MG63 (cell line): ENCODE measurements at regions not wholly inside any gene's neighbourhood (a gene's known extent, or its start where the extent isn't known, plus 50 kb on each side); places are given as distances from the start of the nearest gene placed in this dataset.
"Not testable (repeated sequence)": the region's sequence is repeated elsewhere in the genome, so short reads cannot be mapped to it uniquely, and the experiment has no call there.

Experiments
- DNase-seq: peaks from one replicate; pipeline ENCODE4 v3.0.0-alpha.2; 2020
- H3K27me3 ChIP-seq: fragments of 250-450 bp; sonication (Bioruptor Pico); 2 replicates; pipeline ENCODE4 v1.5.1; 2020; ENCODE audit warnings: mild to moderate bottlenecking, moderate library complexity
- H3K36me3 ChIP-seq: fragments of 250-450 bp; sonication (Bioruptor Pico); 2 replicates; pipeline ENCODE4 v1.5.1; 2020; ENCODE audit warnings: mild to moderate bottlenecking, moderate library complexity
- H3K4me3 ChIP-seq: fragments of 250-450 bp; sonication (Bioruptor Pico); 2 replicates; pipeline ENCODE4 v1.5.1; 2020; ENCODE audit warnings: mild to moderate bottlenecking, moderate library complexity
- H3K9me3 ChIP-seq: fragments of 250-450 bp; sonication (Bioruptor Pico); 2 replicates; pipeline ENCODE4 v1.5.1; 2020; ENCODE audit warnings: mild to moderate bottlenecking, moderate library complexity

DNA sequence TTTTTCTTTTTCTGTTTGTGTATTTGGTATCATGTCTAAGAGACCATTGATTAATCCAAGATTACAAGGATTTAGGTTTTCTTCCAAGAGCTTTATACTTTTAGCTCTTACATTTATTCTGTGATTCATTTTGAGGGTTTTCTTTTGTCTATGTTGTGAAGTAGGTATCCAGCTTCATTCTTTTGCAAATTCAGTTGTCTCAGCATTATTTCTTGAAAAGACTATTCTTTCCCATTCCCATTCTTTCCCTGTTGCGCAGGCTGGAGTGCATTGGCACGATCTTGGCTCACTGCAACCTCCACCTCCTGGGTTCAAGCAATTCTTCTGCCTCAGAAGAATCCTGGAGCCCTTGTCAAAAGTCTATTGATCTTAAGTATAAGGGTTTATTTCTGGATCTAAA is 164.9 kb downstream of the NAA11 start:
- H3K9me3 ChIP-seq: no peaks in the 10 kb centered on the region
- no peaks in the 10 kb centered on the region for H3K27me3 ChIP-seq
- no peaks in the 10 kb centered on the region for H3K36me3 ChIP-seq
- no peak for DNase-seq
- no peak overlapping the region for H3K4me3 ChIP-seq

DNA sequence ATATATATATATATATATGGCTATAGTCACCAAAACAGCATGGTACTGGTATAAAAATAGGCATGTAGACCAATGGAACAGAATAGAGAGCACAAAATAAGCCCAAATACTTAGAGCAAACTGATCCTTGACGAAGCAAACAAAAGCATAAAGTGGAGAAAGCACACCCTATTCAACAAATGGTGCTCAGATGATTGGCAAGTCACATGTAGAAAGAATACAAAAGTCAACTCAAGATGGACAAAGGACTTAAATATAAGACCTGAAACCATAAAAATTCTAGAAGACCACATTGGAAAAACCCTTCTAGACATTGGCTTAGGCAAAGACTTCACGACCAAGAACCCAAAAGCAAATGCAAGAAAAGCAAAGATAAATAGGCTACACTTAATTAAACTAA is 167.2 kb downstream of the NAA11 start:
- not testable (repeated sequence) for DNase-seq, H3K27me3 ChIP-seq, H3K4me3 ChIP-seq, H3K36me3 ChIP-seq, H3K9me3 ChIP-seq

DNA sequence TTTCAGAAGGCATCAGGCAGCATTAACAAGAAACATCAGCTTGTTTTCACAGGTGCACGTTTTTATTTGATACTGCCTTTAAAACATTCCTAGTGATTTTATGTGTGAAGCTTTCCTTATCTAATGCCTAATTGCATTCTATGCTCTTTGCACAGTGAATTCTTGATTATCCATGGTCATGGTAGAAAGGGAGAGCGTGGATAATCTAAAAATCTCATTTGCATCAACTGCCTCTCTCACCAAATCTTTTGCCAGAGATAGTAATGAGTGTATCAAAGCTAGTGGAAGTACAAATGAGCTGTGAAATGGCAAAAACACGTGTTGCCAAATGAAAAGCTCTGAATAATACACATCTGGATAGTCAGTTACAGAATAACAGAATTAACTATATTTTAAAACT is 170.5 kb downstream of the NAA11 start:
- H3K4me3 ChIP-seq: no peak overlapping the region
- H3K27me3 ChIP-seq: no peaks in the 10 kb centered on the region
- DNase-seq: no peak
- no peaks in the 10 kb centered on the region for H3K9me3 ChIP-seq
- no peaks in the 10 kb centered on the region for H3K36me3 ChIP-seq

DNA sequence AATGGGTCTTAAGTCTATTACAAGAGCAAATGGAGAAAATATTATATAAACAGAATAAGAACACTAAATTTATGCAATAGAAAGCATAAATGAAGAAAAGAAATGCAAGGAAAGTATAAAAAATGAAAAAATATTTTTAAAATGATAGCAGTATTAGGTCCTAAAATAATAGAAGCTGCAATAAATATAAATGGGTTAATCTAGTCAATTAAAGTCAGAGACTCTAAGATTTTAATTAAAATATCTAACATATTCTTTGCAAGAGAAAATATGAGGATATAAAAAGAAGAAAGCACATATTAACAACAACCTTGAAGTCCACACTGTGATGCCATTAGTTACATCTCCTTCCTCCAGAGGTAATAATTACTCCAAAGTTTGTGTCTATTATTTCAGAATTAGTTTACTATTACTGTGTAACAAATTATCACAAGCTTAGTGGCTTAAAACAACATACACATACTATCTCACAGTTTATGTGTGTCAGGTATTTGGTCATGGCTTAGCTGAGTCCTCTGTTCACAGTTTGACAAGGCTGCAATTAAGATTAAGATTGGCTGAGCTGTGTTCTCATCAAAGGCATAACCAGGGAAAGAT is 174.9 kb downstream of the NAA11 start:
- no peak for DNase-seq
- Histone ChIP-seq H3K27me3 (no peaks in the 10 kb centered on the region), H3K36me3 (no peaks in the 10 kb centered on the region), H3K4me3 (no peak overlapping the region), H3K9me3 (no peaks in the 10 kb centered on the region)

DNA sequence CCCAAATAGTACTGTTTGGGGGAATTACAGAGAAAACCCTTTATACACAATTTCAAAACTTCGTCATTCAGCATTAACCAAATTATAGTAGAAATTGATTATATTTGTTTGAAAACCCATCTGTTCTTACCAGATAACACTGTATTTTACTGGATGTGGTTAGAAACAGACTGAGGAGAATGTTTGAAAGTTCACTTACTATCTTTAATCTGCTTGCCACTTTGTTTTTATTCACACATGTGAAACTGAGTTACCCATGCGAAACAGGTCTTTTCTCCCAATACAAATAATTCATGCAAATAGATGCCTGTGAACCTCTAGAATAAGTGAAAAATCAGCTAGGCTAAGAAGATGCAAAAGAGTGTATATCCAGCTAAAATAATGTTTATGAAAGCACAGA is 177.5 kb downstream of the NAA11 start:
- no peaks in the 10 kb centered on the region for H3K36me3 ChIP-seq
- no peak for DNase-seq
- no peaks in the 10 kb centered on the region for H3K27me3 ChIP-seq
- no peaks in the 10 kb centered on the region for H3K9me3 ChIP-seq
- H3K4me3 ChIP-seq: no peak overlapping the region

DNA sequence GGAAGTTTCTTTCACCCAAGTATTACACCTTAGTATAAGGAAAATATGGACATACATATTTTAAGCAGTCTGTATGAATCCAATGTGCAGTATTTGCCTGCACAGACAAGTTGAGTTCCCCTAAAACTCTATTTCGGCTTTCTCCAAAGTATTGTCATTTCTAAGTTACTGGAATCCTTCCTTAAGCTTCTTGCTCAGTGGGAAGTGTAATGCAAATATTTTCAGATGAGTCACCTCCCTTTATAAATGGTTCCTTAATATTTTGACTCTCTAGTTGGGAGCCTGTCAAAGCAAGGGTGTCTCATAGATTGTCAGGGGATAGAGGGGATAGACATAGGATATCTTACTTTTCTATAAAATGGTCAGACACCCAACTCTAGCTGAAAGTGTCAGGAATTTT is 178.6 kb downstream of the NAA11 start:
- no peaks in the 10 kb centered on the region for H3K9me3 ChIP-seq
- no peaks in the 10 kb centered on the region for H3K27me3 ChIP-seq
- no peak for DNase-seq
- H3K4me3 ChIP-seq: no peak overlapping the region
- no peaks in the 10 kb centered on the region for H3K36me3 ChIP-seq

DNA sequence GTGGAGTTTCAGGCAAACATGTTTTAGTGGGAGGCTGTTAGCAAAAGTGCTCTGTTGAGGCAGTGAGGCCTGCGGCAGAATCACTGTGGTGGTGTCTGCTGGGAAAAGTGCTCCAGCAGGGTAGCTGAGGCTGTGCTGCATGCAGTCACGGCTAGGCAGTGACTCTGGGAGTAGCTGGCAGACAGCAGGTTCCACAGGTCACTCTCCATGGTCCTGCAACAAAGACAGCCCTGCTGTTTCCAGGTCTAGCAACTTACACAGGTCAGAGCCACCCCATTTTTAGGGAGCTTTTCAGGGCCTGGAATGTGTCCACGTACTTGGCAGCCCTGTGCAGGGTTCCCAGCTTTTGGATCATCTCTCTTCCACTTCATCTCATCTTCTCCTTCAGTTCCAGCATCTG is 184.3 kb downstream of the NAA11 start:
- Histone ChIP-seq H3K4me3 (no peak overlapping the region), H3K27me3 (no peaks in the 10 kb centered on the region)
- DNase-seq: no peak

DNA sequence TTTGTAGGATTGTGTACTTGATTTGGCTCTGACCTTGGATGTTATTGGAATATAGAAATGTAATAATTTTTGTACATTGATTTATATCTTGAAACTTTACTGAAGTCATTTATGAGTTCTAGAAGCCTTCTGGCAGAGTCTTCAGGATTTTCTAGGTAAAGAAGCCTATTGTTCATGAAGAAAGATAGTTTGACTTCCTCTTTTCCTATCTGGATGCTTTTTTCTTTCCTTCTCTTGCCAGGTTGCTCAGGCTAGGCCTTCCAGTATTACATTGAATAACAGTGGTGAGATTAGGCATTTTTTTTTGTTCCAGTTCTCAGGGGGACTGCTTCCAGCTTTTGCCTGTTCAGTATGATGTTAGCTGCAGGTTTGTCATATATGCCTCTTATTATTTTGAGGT is 191.1 kb downstream of the NAA11 start:
- Histone ChIP-seq H3K27me3 (no peaks in the 10 kb centered on the region), H3K36me3 (no peaks in the 10 kb centered on the region), H3K4me3 (no peak overlapping the region), H3K9me3 (no peaks in the 10 kb centered on the region)
- no peak for DNase-seq

More for the DNA sequence above, 184.3 kb downstream of the NAA11 start:
- H3K9me3 ChIP-seq: no peaks in the 10 kb centered on the region
- no peaks in the 10 kb centered on the region for H3K36me3 ChIP-seq

DNA sequence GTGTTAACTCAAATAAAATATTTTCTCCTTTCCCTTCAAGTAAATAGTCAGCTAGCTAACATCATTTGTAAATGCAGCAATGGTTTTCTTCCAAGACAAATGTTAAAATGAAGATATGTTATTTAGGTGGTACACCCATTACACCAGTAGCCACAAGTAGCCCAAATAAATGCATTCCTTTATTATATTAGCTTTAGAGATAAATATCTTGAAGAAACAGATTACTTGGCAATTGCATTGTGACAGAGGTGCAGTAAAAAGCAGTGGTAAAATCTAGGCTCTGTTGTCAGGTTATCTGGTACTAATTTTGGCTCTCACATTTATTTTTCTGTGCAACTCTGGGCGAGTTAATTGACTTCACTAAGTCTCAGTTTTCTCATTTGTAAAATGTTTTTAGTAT is 193.0 kb downstream of the NAA11 start:
- no peak for DNase-seq
- no peaks in the 10 kb centered on the region for H3K27me3 ChIP-seq
- no peaks in the 10 kb centered on the region for H3K36me3 ChIP-seq
- H3K4me3 ChIP-seq: no peak overlapping the region
- no peaks in the 10 kb centered on the region for H3K9me3 ChIP-seq

DNA sequence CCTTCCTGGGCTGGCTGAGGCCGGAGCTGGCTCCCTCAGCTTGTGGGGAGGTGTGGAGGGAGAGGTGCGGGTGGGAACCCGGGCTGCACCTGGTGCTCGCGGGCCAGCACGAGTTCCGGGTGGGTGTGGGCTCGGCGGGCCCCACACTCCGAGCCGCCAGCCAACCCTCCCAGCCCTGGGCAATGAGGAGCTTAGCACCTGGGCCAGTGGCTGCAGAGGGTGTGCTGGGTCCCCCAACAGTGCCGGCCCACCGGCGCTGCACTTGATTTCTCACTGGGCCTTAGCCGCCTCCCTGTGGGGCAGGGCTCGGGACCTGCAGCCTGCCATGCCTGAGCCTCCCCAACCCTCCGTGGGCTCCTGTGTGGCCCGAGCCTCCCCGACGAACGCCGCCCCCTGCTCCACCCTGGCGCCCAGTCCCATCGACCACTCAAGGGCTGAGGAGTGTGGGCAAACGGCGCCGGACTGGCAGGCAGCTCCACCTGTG is 182.7 kb upstream of the PAQR3 start:
- Histone ChIP-seq H3K27me3 (no peaks in the 10 kb centered on the region), H3K4me3 (no peak overlapping the region)
- DNase-seq: no peak

DNA sequence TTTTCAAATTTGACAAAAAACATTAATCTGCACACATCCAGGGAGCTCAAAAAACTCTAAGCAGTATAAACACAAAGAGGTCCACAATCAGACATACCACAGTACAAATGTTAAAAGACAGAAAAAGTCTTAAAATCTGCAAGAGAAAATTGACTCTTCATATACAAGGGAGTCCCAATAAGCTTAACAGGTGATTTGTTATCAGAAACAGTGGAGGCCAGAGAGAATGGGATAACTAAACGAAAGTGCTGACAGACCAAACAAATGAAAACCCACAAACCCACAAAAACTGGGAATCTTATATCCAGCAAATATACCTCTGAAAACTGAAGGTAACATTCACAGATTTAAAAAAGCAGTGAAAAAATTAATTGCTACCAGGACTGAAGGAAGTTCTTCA is 182.0 kb upstream of the PAQR3 start:
- DNase-seq: no peak
- no peaks in the 10 kb centered on the region for H3K36me3 ChIP-seq
- H3K4me3 ChIP-seq: no peak overlapping the region
- H3K9me3 ChIP-seq: no peaks in the 10 kb centered on the region
- H3K27me3 ChIP-seq: no peaks in the 10 kb centered on the region

More for the DNA sequence above, 182.7 kb upstream of the PAQR3 start:
- H3K9me3 ChIP-seq: no peaks in the 10 kb centered on the region
- no peaks in the 10 kb centered on the region for H3K36me3 ChIP-seq

DNA sequence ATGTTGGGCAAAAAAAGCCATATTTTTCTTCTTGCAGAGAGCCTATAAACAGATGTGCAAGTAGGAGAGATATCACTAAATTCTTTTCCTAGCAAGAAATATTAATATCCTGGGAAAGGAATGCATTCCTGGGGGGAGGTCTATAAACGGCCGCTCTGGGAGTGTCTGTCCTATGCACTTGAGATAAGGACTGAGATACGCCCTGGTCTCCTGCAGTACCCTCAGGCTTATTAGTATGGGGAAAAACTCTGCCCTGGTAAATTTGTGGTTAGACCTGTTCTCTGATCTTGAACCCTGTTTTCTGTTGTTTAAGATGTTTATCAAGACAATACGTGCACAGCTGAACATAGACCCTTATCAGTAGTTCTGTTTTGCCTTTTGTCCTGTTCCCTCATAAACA is 177.8 kb upstream of the PAQR3 start:
- H3K27me3 ChIP-seq, H3K9me3 ChIP-seq, H3K4me3 ChIP-seq, DNase-seq, H3K36me3 ChIP-seq: not testable (repeated sequence)

DNA sequence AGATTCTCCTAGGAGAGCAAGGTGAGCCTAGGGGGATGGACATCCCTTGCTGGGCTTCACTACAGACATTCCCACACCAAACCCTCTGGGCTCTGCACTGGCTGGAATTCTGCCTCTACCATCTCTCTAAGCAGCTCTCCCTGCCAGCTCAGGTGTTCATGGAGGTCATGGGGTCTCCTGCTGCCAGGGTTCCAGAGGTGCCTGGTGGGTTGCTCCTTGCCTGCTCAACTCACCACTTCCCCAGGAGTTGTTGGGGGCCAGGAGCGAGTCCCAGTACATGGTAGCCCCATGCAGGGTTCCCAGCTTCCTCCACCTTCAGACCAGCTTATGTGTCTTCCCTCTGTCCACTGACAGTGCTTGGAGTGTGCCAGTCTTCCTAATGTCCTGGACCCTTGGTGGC is 167.8 kb upstream of the PAQR3 start:
- Histone ChIP-seq H3K9me3 (no peaks in the 10 kb centered on the region), H3K27me3 (no peaks in the 10 kb centered on the region), H3K36me3 (no peaks in the 10 kb centered on the region), H3K4me3 (no peak overlapping the region)
- no peak for DNase-seq

DNA sequence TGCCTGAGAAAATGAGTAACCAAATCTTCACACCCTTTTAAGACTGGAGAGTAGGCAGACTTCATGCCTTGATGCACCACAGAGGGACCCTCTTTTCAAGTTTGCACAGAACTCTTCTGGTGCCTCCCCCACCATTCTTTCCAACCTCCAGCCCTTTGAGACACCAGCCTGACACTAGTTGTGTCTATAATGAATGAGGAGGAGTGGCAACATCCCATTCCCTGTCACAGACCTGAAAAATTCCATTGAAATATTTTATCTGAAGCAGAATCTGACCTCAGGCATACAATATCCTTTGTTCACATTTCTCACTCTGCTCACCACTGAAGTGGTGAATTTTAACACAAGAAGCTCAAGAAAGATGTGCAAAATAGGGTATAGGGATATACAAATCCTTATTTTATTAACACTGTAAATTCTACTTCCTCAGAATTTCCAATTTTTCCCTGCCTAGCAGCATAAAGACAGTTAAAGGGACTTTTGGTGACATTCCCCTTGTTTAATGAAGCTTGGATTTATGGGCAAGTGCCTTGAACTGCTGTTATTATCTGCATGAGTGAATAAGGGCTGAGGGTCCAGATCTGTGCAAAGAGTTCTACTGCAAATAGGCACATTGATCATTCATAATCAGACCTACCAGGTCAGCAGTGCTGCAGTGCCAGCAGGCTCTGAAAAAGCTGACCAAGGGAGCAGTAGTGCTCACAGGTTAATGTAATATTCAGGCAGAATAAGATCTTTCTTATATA is 149.9 kb upstream of the PAQR3 start:
- Histone ChIP-seq H3K4me3 (no peak overlapping the region), H3K9me3 (no peaks in the 10 kb centered on the region), H3K36me3 (no peaks in the 10 kb centered on the region), H3K27me3 (no peaks in the 10 kb centered on the region)
- no peak for DNase-seq

DNA sequence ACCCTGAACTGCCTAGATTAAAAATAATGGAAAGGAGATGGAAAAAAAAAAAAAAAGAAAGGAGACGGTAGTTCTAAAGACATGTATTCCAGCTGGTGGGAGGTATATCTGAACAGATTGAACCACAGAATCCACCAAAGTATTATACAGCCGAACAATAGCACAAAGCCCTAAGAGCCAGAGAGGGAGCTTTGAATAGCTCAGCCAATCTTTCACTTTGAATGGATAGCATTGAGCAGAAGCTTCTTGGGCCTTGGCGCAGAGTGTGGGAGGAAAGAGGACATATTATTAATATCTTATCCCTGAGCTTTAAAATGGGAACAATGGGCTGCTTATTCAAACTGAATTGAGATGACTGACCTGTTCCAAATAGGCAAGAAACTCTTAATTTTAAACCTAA is 147.8 kb upstream of the PAQR3 start:
- Histone ChIP-seq H3K36me3 (no peaks in the 10 kb centered on the region), H3K27me3 (no peaks in the 10 kb centered on the region), H3K4me3 (no peak overlapping the region), H3K9me3 (no peaks in the 10 kb centered on the region)
- no peak for DNase-seq

DNA sequence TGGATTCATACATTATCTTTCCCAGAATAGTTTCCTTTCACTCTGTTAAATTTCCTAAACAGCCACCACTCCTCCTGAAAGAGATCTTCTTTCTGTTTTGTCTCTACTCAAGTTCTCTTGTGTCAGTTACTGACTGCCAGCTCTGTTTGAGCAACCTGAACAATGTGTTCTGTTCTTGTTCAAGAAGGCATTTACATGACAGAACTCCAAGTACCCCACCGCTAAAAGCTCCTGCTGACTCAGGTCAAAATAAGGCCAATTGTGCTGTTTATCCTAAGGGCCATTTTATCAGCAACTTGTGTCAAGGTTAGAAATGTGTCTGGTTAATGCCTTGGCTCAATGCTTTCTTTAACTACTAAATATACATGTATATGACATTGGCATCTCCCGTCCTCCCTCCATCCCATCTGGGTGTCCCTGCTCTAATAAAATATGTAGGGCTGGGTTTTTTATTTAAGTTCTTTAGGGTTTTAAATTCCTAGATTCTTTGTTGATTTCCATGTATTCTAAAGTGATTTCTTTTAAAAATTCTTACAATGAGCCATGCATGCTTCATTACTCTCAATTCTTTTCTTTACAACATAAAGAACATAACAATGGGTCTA is 144.3 kb upstream of the PAQR3 start:
- H3K27me3 ChIP-seq: no peaks in the 10 kb centered on the region
- no peaks in the 10 kb centered on the region for H3K9me3 ChIP-seq
- DNase-seq: no peak
- no peaks in the 10 kb centered on the region for H3K36me3 ChIP-seq
- no peak overlapping the region for H3K4me3 ChIP-seq

DNA sequence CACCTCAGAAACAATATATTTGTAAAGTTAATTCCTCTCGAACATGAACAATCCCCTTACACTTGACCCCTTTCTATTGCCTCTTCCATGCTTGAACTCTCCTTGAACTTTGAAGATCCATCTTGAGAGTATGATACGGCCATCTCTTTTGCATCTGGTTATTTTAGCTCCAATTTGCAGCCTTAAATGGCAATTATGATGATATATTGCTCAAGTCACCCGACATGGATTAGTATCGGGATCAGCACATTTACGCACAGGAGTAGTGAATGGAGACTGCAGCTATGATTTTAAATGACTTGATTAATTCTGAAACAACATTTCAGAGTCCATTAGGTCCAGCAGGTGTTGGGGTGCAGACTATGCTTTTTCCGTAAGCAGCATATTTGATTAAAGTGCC is 143.8 kb upstream of the PAQR3 start:
- no peak for DNase-seq
- H3K36me3 ChIP-seq: no peaks in the 10 kb centered on the region
- no peaks in the 10 kb centered on the region for H3K27me3 ChIP-seq
- no peak overlapping the region for H3K4me3 ChIP-seq
- no peaks in the 10 kb centered on the region for H3K9me3 ChIP-seq

DNA sequence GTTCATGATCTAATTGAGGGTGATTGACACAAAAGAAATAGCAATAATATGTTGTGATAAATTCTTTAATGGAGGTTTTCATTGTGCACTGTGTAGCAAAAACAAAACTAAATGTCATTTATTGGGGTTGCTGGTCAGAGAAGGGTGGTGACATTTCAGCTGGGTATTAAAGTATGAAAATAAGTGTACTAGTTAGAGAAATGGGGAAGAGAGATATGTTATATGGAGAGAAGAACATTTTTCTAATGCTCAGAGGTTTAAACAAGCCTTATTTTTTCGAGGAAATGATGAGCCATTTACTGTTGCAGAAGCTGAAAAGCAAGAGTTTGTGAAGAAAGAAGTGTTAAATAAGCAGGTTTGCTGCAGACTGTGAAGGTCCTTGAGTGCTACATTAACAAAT is 142.7 kb upstream of the PAQR3 start:
- no peaks in the 10 kb centered on the region for H3K27me3 ChIP-seq
- no peak for DNase-seq
- no peak overlapping the region for H3K4me3 ChIP-seq
- H3K36me3 ChIP-seq: no peaks in the 10 kb centered on the region
- H3K9me3 ChIP-seq: no peaks in the 10 kb centered on the region
